OCI-LY7 (cell line): ENCODE measurements at regions not wholly inside any gene's neighbourhood (a gene's known extent, or its start where the extent isn't known, plus 50 kb on each side); places are given as distances from the start of the nearest gene placed in this dataset.

ENCODE experiments used
- BruUV-seq: library from RNA; stranded (reverse); fragments of 400-500 nt; replicated peaks from 2 replicates; lab custom pipeline; 2021; lab: Mats Ljungman, UMichigan
- CTCF ChIA-PET: fragments of 300-600 bp; sonication (Branson Sonifier 250); formaldehyde crosslinking; loops from one replicate; lab custom pipeline; 2022; ENCODE audit warnings: antibody characterized with exemption; ENCODE audit not compliant: unreplicated experiment; lab: Charles Lee
- POLR2A ChIA-PET: fragments of 300-600 bp; sonication (Branson Sonifier 250); formaldehyde crosslinking; loops from one replicate; lab custom pipeline; 2022; ENCODE audit warnings: antibody characterized with exemption; lab: Charles Lee
- DNase-seq: peaks from one replicate; pipeline ENCODE4 v3.0.0-alpha.2; 2015; ENCODE audit warnings: low spot score
- H2AFZ ChIP-seq: fragments of 200-600 bp; sonication (generic), shearing (Covaris generic); 2 replicates; pipeline ENCODE4 v1.6.1; 2014; ENCODE audit warnings: mild to moderate bottlenecking, antibody characterized with exemption, low read length, moderate library complexity
- H3K27ac ChIP-seq: fragments of 200-600 bp; sonication (generic); 2 replicates; pipeline ENCODE4 v1.5.1; 2014; ENCODE audit warnings: mixed run types, low read depth, mild to moderate bottlenecking, moderate library complexity, low read length, inconsistent platforms; ENCODE audit not compliant: poor library complexity, severe bottlenecking
- H3K36me3 ChIP-seq: fragments of 200-600 bp; sonication (generic); 2 replicates; pipeline ENCODE4 v1.6.1; 2014; ENCODE audit warnings: mild to moderate bottlenecking, antibody characterized with exemption, low read length, moderate library complexity, mixed read lengths; ENCODE audit not compliant: insufficient read depth
- H3K4me1 ChIP-seq: fragments of 200-600 bp; sonication (generic); 2 replicates; pipeline ENCODE4 v1.5.1; 2014; ENCODE audit warnings: mild to moderate bottlenecking, low read length; ENCODE audit not compliant: insufficient read depth, poor library complexity, severe bottlenecking
- H3K4me2 ChIP-seq: fragments of 200-600 bp; sonication (generic); 2 replicates; pipeline ENCODE4 v1.6.1; 2014; ENCODE audit warnings: mild to moderate bottlenecking, low read length
- H3K4me3 ChIP-seq: fragments of 200-600 bp; sonication (generic); 2 replicates; pipeline ENCODE4 v1.5.1; 2014; ENCODE audit warnings: mild to moderate bottlenecking, low read depth, low read length; ENCODE audit not compliant: poor library complexity, severe bottlenecking
- H3K79me2 ChIP-seq: fragments of 200-600 bp; sonication (generic); 2 replicates; pipeline ENCODE4 v1.6.1; 2016; ENCODE audit warnings: low read depth, mild to moderate bottlenecking, low read length, moderate library complexity, mixed read lengths; ENCODE audit not compliant: insufficient read depth
- H3K9me2 ChIP-seq: fragments of 200-600 bp; sonication (generic); 2 replicates; pipeline ENCODE4 v1.6.1; 2016; ENCODE audit warnings: mild to moderate bottlenecking, low read length, mixed read lengths; ENCODE audit not compliant: insufficient read depth
- H3K9me3 ChIP-seq: fragments of 200-600 bp; sonication (generic); 2 replicates; pipeline ENCODE4 v1.6.1; 2014; ENCODE audit warnings: mild to moderate bottlenecking, mixed run types, low read length, mixed read lengths
- H4K20me1 ChIP-seq: fragments of 200-600 bp; sonication (generic); 2 replicates; pipeline ENCODE4 v1.6.1; 2014; ENCODE audit warnings: mild to moderate bottlenecking, antibody characterized with exemption, low read length, moderate library complexity, mixed read lengths; ENCODE audit not compliant: insufficient read depth
- CTCF ChIP-seq: fragments of 200-600 bp; sonication (generic); conservative IDR thresholded peaks from 2 replicates; pipeline ENCODE4 v1.5.1; 2014; ENCODE audit warnings: mild to moderate bottlenecking, antibody characterized with exemption, low read length, moderate library complexity, mixed read lengths
- EZH2phosphoT487 ChIP-seq: fragments of 200-600 bp; sonication (generic); IDR thresholded peaks from 2 replicates; pipeline ENCODE4 v1.6.1; 2018; ENCODE audit warnings: low read depth, borderline replicate concordance, mild to moderate bottlenecking, mixed run types, antibody characterized with exemption, low read length, moderate library complexity, mixed read lengths
- intact Hi-C: fragments of 100-400 bp; cut with micrococcal nuclease; formaldehyde crosslinking; loops from one replicate; pipeline ENCODE4 v1.10.0; 2022; ENCODE audit not compliant: unreplicated experiment

GRCh38 chr16:86027373-86028126 is 128.6 kb downstream of the IRF8 start:
- CTCF ChIA-PET, result no interaction called here
- Histone ChIP-seq H3K27ac (no peak overlapping the region), H3K4me2 (no peak overlapping the region), H3K36me3 (no peaks in the 10 kb centered on the region), H2AFZ (no peak overlapping the region), H4K20me1 (no peaks in the 10 kb centered on the region), H3K79me2 (no peaks in the 10 kb centered on the region), H3K9me2 (no peaks in the 10 kb centered on the region), H3K4me3 (no peak overlapping the region), H3K4me1 (no peaks in the 10 kb centered on the region), H3K9me3 (peaks cover 13% of the 10 kb centered on the region; the same call in 1 of the 2 replicates)
- POLR2A ChIA-PET, result no interaction called here
- intact Hi-C loops, result no loop called here
- TF ChIP-seq CTCF (no peak), EZH2phosphoT487 (no peak)
- no peak for DNase-seq
- no TSS peak for BruUV-seq

- CTCF ChIA-PET, result no interaction called here
- no peaks in the 10 kb centered on the region for H3K79me2 ChIP-seq
- intact Hi-C loops, result no loop called here
- no peak overlapping the region for H2AFZ ChIP-seq
- H3K9me3 ChIP-seq, result peaks cover 7% of the 10 kb centered on the region; the same call in 1 of the 2 replicates
- H3K4me2 ChIP-seq, result no peak overlapping the region
- H3K36me3 ChIP-seq, result no peaks in the 10 kb centered on the region
- no peaks in the 10 kb centered on the region for H3K9me2 ChIP-seq
- TF ChIP-seq CTCF (no peak), EZH2phosphoT487 (no peak)
- POLR2A ChIA-PET, result no interaction called here
- BruUV-seq, result no TSS peak
- no peak overlapping the region for H3K4me3 ChIP-seq
- no peak for DNase-seq
- H3K4me1 ChIP-seq, result no peaks in the 10 kb centered on the region
- no peaks in the 10 kb centered on the region for H4K20me1 ChIP-seq
- H3K27ac ChIP-seq, result no peak overlapping the region
Observed at GRCh38 chr16:86029131-86029741, 130.3 kb downstream of the IRF8 start.

GRCh38 chr16:86030116-86030515 is 131.2 kb downstream of the IRF8 start:
- Histone ChIP-seq H3K27ac (no peak overlapping the region), H3K9me3 (no peaks in the 10 kb centered on the region), H2AFZ (no peak overlapping the region), H3K36me3 (no peaks in the 10 kb centered on the region), H3K4me2 (no peak overlapping the region), H3K79me2 (no peaks in the 10 kb centered on the region), H4K20me1 (no peaks in the 10 kb centered on the region), H3K4me1 (no peaks in the 10 kb centered on the region), H3K9me2 (no peaks in the 10 kb centered on the region), H3K4me3 (no peak overlapping the region)
- no TSS peak for BruUV-seq
- intact Hi-C loops, result no loop called here
- CTCF ChIA-PET, result no interaction called here
- POLR2A ChIA-PET, result no interaction called here
- no peak for DNase-seq
- no peak for TF ChIP-seq EZH2phosphoT487
- TF ChIP-seq CTCF, result no peak
